ENCODE measurements at regions not wholly inside any gene's neighbourhood (a gene's known extent, or its start where the extent isn't known, plus 50 kb on each side); places are given as distances from the start of the nearest gene placed in this dataset.

DNA sequence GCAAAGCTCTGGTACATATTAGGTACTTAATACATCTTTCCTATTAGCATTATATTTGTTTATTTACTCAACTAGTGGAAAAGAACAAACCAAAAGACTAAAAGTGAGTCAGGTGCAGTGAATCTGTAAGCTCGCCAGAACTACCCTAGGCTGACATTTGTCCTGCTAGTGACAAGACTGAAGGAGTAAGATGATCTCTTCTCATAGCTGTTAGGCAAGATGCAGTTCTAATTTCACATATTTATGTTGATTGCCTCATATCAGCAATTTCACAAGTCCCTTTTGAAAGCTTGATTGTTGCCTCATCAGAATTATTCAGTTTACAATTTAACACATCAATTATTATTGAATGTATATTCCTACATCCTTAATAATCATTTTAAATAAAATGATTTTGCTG is 293.0 kb upstream of the NAV3 start:
- DNase-seq (ENCODE audit: low read depth, low spot score) (no peak), FAIRE-seq (no peak)
- POLR2A ChIA-PET: no interaction called here
- no peak overlapping the region for H3K9ac ChIP-seq (replicated peaks; ENCODE audit: extremely low read depth, insufficient read depth, low read length)
- TF ChIP-seq MYC (IDR thresholded peaks at IDR 0.05; ENCODE audit: low read depth, low read length) (no peak), GATA2 (IDR thresholded peaks at IDR 0.05; ENCODE audit: insufficient read depth, insufficient read length, low read depth, low read length) (no peak)
- no peak overlapping the region for H3K27ac ChIP-seq (ENCODE audit: insufficient read depth, low read depth, low read length)
- H3K27me3 ChIP-seq (ENCODE audit: control insufficient read depth in 2 of 2, insufficient read depth in 2 of 2, low read length in 2 of 2): no peaks in the 10 kb centered on the region
- H4K20me1 ChIP-seq (replicated peaks; ENCODE audit: control insufficient read depth, extremely low read depth, insufficient read depth, low read length): no peaks in the 10 kb centered on the region
- H3K4me3 ChIP-seq (replicated peaks in 1 of 3; ENCODE audit: insufficient read depth in 1 of 3, low read depth in 1 of 3, low read length in 3 of 3): no peak overlapping the region
- H2AFZ ChIP-seq (ENCODE audit: low read depth, low read length): no peak overlapping the region
- no TSS peak for BruUV-seq (replicated peaks)
- intact Hi-C loops (cut with micrococcal nuclease): no loop called here
- dilution Hi-C loops (cut with MboI; ENCODE audit: extremely low pct_ligation_motif_present, low sequenced_read_pairs): no loop called here
- H3K79me2 ChIP-seq (ENCODE audit: control insufficient read depth, insufficient read depth, low read length): no peaks in the 10 kb centered on the region
- no peaks in the 10 kb centered on the region for H3K9me1 ChIP-seq (replicated peaks; ENCODE audit: control insufficient read depth, extremely low read depth, insufficient read depth, low read length)
- CTCF ChIA-PET: no interaction called here
- no peak overlapping the region for H3K4me2 ChIP-seq (ENCODE audit: insufficient read depth, low read length)
- no peaks in the 10 kb centered on the region for H3K36me3 ChIP-seq (ENCODE audit: control insufficient read depth in 2 of 2, extremely low read depth in 1 of 2, insufficient read depth in 2 of 2, low read length in 2 of 2)
- no peaks in the 10 kb centered on the region for H3K4me1 ChIP-seq (ENCODE audit: control insufficient read depth, extremely low read depth, insufficient read depth, low read length)
- no peaks in the 10 kb centered on the region for H3K9me3 ChIP-seq (replicated peaks; ENCODE audit: control insufficient read depth, insufficient read depth, low read length)

DNA sequence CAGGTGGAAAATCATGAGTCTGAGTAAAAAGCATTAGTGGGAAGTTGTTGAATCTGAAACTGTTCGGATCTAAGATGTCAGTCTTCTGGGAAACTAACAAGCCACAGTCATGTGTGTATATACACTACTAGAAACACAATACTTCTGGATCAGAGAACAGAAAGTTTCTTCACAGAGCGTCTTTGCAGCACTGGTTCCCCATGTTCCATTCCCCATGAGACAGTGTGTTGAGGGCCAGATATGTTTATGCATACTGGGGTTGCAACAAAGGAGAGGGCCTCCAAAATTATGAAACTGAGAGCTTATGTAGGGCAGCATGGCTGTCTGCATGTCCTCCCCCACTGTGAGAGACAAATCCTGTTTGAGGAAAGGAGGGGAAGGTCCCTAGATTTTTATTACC is 295.0 kb upstream of the NAV3 start:
- Histone ChIP-seq H3K27ac (ENCODE audit: insufficient read depth, low read depth, low read length) (no peak overlapping the region), H3K79me2 (ENCODE audit: control insufficient read depth, insufficient read depth, low read length) (no peaks in the 10 kb centered on the region), H3K36me3 (ENCODE audit: control insufficient read depth in 2 of 2, extremely low read depth in 1 of 2, insufficient read depth in 2 of 2, low read length in 2 of 2) (no peaks in the 10 kb centered on the region), H3K4me2 (ENCODE audit: insufficient read depth, low read length) (no peak overlapping the region), H3K9me3 (replicated peaks; ENCODE audit: control insufficient read depth, insufficient read depth, low read length) (no peaks in the 10 kb centered on the region), H3K9me1 (replicated peaks; ENCODE audit: control insufficient read depth, extremely low read depth, insufficient read depth, low read length) (no peaks in the 10 kb centered on the region), H3K4me1 (ENCODE audit: control insufficient read depth, extremely low read depth, insufficient read depth, low read length) (no peaks in the 10 kb centered on the region), H3K9ac (replicated peaks; ENCODE audit: extremely low read depth, insufficient read depth, low read length) (no peak overlapping the region), H4K20me1 (replicated peaks; ENCODE audit: control insufficient read depth, extremely low read depth, insufficient read depth, low read length) (no peaks in the 10 kb centered on the region), H3K4me3 (replicated peaks in 1 of 3; ENCODE audit: insufficient read depth in 1 of 3, low read depth in 1 of 3, low read length in 3 of 3) (no peak overlapping the region), H3K27me3 (ENCODE audit: control insufficient read depth in 2 of 2, insufficient read depth in 2 of 2, low read length in 2 of 2) (no peaks in the 10 kb centered on the region), H2AFZ (ENCODE audit: low read depth, low read length) (no peak overlapping the region)
- FAIRE-seq (no peak), DNase-seq (ENCODE audit: low read depth, low spot score) (no peak)
- ChIA-PET CTCF (no interaction called here), POLR2A (no interaction called here)
- TF ChIP-seq EZH2 (IDR thresholded peaks at IDR 0.05; ENCODE audit: borderline replicate concordance, low read depth, low read length, severe bottlenecking) (no peak), FOS (IDR thresholded peaks at IDR 0.05; ENCODE audit: borderline replicate concordance, insufficient read depth, low read length) (no peak), JUN (IDR thresholded peaks at IDR 0.05; ENCODE audit: borderline replicate concordance, insufficient read depth, insufficient read length, low read depth) (no peak), GATA2 (IDR thresholded peaks at IDR 0.05; ENCODE audit: insufficient read depth, insufficient read length, low read depth, low read length) (no peak), POLR2AphosphoS5 (IDR thresholded peaks at IDR 0.05; ENCODE audit: insufficient read depth, low read depth, low read length) (no peak), MYC (IDR thresholded peaks at IDR 0.05; ENCODE audit: low read depth, low read length) (no peak), POLR2A (IDR thresholded peaks at IDR 0.05; ENCODE audit: low read depth, low read length) (no peak)
- TF ChIP-seq, protein P1, sequence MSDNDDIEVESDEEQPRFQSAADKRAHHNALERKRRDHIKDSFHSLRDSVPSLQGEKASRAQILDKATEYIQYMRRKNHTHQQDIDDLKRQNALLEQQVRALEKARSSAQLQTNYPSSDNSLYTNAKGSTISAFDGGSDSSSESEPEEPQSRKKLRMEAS (IDR thresholded peaks at IDR 0.05; ENCODE audit: insufficient read depth, insufficient read length): no peak
- TF ChIP-seq, protein P2, sequence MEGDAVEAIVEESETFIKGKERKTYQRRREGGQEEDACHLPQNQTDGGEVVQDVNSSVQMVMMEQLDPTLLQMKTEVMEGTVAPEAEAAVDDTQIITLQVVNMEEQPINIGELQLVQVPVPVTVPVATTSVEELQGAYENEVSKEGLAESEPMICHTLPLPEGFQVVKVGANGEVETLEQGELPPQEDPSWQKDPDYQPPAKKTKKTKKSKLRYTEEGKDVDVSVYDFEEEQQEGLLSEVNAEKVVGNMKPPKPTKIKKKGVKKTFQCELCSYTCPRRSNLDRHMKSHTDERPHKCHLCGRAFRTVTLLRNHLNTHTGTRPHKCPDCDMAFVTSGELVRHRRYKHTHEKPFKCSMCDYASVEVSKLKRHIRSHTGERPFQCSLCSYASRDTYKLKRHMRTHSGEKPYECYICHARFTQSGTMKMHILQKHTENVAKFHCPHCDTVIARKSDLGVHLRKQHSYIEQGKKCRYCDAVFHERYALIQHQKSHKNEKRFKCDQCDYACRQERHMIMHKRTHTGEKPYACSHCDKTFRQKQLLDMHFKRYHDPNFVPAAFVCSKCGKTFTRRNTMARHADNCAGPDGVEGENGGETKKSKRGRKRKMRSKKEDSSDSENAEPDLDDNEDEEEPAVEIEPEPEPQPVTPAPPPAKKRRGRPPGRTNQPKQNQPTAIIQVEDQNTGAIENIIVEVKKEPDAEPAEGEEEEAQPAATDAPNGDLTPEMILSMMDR (IDR thresholded peaks at IDR 0.05; ENCODE audit: extremely low read depth in 1 of 2, insufficient read depth in 1 of 2, low read depth in 1 of 2, low read length in 2 of 2): no peak
- no TSS peak for BruUV-seq (replicated peaks)
- intact Hi-C loops (cut with micrococcal nuclease): no loop called here
- dilution Hi-C loops (cut with MboI; ENCODE audit: extremely low pct_ligation_motif_present, low sequenced_read_pairs): no loop called here

Measured in endothelial cell of umbilical vein (primary cell).